Suppressor macrophage treated with lipopolysaccharide for 1 hour (primary cell): ENCODE measurements at regions not wholly inside any gene's neighbourhood (a gene's known extent, or its start where the extent isn't known, plus 50 kb on each side); places are given as distances from the start of the nearest gene placed in this dataset.

Experiments used
- DNase-seq, 3 donors: peaks; one replicate each; pipeline ENCODE4 v3.0.0-alpha.2; 2020 to 2022

GRCh38 chr12:91617818-91618217, 435.2 kb upstream of the DCN start:
- DNase-seq = no peak

DNA sequence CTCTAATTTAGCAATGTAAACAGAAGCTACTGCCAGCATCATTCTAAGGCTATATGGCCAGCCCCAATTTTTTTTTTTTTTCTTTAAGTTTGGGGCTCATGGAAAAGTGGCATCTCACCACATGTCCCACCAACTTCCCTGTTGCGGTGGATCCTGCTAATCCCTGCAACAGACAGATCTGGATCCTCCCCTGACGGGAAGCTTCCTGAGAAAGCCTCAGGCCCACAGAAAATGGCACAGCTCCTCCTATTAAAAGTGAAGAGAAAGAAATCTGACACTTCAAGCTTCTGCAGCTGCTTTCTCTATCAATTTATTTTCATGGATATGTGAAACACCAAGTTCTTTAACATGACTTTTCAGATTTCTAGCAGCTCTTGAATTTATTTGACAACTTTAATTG, 433.8 kb upstream of the DCN start:
- DNase-seq = no peak

GRCh38 chr12:91613223-91613779, 430.7 kb upstream of the DCN start:
- no peak for DNase-seq

DNA sequence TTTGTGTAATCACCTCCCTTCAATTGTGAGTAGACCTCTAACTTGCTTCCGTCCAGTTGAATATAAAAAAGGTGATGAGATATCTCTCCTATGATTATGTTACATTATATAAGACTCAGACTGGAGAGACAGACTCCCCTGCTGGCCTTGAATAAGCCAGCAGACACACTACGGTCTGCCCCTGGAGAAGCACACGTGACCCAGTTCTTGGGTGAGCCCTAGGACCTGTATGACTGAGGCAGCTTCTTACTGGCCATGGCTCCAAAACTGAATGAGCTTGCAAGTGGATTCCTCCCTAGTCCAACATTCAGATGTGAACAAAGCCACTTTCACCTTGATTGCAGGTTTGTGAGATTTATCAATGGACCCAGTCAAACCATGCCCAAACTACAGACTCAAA, 427.9 kb upstream of the DCN start:
- no peak for DNase-seq

DNA sequence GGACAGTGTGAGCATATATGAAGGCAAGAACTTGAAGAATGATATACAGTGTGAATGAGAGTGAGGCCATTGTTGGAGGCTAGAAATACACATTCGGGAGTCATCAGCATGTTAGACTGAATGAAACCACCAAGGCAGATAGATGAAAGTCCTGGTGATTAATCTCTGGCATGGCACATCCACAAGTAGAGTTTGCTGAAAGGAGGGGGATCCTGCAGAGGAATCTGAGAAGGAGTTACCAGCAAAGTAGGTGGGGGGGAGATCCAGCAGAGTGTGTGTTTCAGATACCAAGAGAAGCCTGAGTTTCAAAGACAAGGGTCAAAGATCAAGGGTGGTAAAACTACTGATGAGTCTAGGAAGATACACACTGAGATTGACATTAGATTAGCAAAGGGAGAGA, 426.7 kb upstream of the DCN start:
- no peak for DNase-seq

- no peak for DNase-seq
These were observed 425.9 kb upstream of the DCN start for GRCh38 chr12:91608542-91608941.

DNA sequence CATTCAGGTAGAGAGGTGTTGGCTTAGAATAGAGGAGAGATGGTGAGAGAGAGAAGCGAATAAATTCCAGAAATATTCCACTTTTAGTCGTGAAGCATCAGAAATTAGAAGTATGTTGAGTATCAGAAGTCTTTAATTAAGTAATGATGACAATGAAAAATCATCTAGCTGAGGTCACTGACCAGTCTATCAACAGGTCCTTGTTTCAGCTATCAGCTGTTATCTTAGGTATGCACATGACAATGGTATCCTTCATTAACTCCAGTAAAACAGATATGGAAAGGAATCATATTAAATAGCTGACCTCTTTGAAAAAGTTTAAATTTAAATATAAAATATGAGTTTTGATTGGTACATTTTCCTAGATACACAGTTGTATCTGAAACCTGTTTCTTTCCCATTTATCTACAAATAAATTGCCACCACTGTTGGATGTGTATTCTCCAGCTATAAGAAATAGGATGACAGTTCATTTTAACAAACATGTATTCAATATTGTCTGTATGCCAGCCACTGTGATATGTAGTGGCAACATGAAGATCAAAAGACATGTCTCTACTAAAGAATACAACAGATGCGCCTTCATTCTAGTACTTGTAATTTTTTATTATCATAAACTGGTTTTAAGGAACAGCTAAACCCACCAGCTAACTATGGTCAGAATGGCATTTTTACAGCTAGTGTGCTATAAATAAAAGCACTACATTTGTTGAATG, 424.2 kb upstream of the DCN start:
- DNase-seq = no peak

- DNase-seq = no peak
These were observed 422.3 kb upstream of the DCN start for GRCh38 chr12:91604897-91605296.

DNA sequence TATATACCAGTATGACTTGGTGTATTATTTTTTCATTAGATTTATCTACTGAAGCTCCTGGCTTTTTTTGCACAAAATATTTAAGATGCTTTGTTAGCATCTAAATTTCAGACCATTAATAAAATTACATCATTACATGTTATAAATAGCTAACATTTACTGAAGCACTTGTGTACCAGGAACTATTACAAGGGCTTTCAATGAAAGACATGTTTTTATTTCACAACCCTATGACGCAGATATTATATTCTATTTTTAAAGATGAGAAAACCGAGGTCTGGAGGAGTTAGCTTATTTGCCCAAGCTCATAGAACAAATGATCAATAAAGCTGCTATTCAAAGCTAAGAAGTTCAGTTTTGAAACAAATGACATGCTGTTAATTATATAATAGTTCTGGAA, 420.4 kb upstream of the DCN start:
- DNase-seq = no peak

DNA sequence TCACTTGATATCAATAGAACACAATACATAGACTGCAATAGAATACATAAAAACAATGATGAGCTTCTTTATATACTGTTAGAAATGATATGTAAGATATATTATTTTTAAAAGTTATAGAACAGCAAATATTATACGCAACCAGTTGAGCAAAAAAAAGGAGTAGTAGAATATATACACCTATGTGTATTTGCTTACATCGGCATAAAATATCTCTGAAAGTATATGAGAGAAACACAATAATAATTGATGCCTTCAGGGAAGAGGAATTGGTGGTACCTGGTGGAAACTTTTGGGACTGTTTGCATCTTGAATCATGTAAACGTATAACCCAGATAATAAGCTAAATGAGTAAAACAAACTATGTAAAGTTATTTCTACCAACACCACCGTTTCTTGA, 418.4 kb upstream of the DCN start:
- DNase-seq = no peak

GRCh38 chr12:91594715-91595114, 412.1 kb upstream of the DCN start:
- no peak for DNase-seq

DNA sequence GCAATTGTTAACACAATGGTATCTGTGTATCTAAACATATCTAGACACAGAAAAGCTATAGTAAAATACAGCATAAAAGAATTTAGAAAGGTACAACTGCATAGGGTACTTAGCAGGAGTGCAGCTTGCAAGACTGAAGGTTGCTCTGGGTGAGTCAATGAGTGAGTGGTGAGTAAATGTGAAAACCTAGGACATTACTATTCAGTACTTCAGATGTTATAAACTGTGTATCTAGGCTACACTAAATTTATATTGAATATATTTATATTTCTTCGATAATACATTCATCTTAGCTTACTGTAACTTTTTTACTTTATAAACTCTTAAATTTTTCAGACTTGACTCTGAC, 409.0 kb upstream of the DCN start:
- no peak for DNase-seq

DNA sequence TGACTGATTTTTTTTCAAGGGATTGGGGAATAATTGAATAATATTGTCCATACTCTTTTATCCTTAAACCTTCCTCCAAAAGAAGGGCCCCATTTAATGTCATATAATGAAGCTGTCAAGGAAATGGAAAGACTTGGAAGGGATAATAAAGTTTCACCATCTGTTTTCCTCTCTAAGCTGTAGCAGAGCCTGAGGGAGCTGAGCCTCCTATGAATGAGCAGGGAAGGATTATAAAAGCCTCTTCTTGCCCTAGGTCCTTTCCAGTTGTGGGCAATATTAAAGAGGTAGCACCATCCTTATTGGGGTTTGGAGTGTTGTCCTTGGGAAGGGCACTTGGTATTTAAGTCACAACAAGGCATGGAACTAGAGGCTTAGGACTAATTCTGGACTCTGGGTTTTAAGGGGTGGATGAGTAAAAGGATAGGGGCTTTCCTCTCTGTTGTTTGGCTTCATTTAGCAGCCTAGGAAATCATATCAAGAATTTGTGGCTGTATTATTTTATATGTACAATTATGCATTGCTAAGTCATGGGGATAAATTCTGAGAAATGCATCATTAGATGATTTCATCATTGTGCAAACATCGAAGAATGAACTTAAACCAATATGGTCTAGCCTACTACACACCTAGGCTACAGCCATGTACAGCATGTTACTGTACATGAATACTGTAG, 408.5 kb upstream of the DCN start:
- DNase-seq = no peak

- DNase-seq = peak in 1 of 3 donors; percentile 14
These were observed 406.3 kb upstream of the DCN start for GRCh38 chr12:91588874-91589454.

- no peak for DNase-seq
These were observed 403.4 kb upstream of the DCN start for GRCh38 chr12:91586015-91586414.

- DNase-seq = no peak
These were observed 400.2 kb upstream of the DCN start for GRCh38 chr12:91582811-91583210.

DNA sequence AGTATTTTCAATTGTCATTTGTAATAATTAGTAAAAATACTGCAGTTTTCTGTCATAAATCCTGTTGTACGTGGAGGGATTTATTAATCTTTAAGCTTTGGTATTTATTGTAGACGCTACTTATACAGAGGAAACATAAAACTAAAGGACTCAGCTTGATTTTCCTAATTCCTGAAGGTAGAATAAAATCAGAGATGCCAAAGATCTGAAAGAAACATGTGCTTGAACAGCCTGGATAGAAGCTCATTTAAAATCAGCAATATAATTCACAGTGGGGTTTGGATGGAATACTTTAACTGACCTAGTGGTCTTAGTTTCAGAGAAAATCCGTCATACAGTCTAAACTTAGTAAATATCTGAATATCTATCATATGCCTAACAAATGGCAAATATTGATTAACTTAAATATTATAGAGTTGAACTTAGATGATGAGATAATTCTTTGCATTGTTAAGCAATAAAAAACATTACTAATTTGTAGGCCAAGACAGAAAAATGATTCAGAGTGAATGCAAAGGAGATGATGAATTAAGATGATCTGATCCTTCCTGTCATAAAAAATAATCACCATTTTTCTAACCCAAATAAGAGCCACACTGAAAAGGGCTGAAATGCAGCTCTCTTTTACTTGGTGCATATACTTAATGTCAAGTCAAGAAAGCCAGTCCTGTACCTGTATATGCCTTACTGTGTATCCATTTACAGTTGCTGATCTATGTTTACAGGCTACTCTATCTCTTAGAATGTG, 397.1 kb upstream of the DCN start:
- peak in 1 of 3 donors; percentile 10 for DNase-seq

DNA sequence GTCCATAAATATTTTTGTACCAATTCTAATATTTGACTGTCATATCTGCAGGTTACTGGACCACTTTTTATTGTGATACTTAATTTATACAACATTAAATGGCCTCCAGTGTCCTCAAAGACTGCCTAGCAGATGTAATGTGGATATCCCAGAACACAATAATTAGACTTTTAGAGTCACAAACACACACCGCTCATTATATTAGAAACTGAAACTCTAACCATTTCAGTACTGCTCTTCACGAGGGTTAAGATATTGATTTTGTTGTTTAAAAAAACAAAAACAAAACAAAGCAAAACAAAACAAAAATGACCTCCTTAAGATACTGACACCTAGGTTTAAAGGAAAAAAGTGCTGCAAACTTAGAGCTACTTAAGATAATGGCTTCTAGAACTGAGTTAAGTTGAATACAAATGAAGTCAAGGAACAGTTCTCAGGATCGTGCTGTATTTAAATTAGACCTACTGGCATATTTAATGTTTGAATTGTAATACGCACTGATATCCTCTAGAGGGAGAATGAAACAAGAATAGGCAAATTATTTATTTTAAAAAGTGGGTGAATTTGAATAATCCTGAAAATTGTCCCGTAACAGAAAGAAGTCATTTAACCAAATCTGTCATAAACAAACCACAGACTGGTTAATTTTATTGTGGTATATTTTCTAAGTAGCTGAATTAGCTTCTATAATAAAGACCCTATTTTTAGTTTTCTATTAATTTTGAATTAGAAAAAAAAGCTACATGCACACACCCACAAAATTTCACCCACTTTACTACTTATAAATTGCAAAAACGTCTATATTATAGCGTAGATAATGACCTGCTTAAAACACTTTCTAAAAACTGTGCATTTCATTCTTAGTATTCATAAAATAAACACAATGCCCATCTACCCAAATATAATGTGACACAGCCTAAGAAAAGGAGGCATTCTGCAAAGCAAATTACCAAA, 395.2 kb upstream of the DCN start:
- peak; percentile 22 to 68 (median 63) for DNase-seq

GRCh38 chr12:91576432-91576831, 393.8 kb upstream of the DCN start:
- no peak for DNase-seq

DNA sequence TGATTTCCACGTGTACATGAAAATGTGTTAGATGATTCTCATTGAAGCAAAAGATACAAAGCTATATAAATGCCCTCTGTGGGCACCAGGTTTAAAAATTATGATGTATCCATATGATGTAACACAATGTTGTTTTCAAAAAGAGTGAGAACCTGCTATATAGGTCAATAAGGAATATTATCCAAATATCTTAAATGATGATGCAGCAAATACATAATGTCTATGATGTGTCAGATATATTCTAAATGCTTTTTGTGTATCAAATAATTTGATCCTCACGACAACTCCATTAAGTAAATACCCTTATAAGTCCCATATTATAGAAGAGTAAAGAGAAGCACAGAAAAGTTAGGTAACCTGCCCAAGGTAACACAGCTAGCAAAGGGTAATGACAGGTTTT, 393.0 kb upstream of the DCN start:
- no peak for DNase-seq

DNA sequence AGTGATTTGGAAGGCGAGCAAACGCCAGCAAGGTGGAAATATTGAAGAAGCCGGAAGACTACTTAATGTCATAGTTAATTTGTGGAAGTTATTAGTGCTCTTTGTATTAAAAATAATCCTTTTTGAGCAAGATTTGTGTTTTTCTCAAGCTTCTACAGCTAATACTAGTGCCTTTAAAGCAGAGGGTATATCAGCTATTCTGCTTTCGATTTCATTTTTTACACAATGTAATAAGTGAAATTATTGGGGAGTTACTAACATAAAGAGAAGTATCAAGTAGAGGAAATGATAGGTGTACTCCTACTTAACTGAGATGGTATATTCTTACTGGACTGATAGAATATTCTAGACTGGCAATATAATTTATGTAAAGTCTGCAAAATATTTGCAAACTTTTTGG, 392.4 kb upstream of the DCN start:
- no peak for DNase-seq

- DNase-seq = no peak
These were observed 391.8 kb upstream of the DCN start for GRCh38 chr12:91574391-91574790.
